Smooth muscle cell (in vitro differentiated cells): ENCODE measurements at regions not wholly inside any gene's neighbourhood (a gene's known extent, or its start where the extent isn't known, plus 50 kb on each side); places are given as distances from the start of the nearest gene placed in this dataset.

Experiments
- DNase-seq: peaks from one replicate; lab custom pipeline; 2025; ENCODE audit not compliant: unreplicated experiment; lab: John Stamatoyannopoulos, UW
- H2AFZ ChIP-seq: fragments of 200-600 bp; sonication (generic); 2 replicates; pipeline ENCODE4 v1.6.0; 2016; ENCODE audit warnings: antibody characterized with exemption, low read depth, mild to moderate bottlenecking
- H3F3A ChIP-seq: fragments of 200-600 bp; sonication (generic); 2 replicates; pipeline ENCODE4 v1.6.0; 2017; ENCODE audit warnings: antibody characterized with exemption, low read depth
- H3K27ac ChIP-seq: fragments of 200-600 bp; sonication (generic); 2 replicates; pipeline ENCODE4 v1.5.1; 2016; ENCODE audit warnings: low read depth, mild to moderate bottlenecking
- H3K27me3 ChIP-seq: fragments of 200-600 bp; sonication (generic); 2 replicates; pipeline ENCODE4 v1.6.1; 2016; ENCODE audit warnings: low read depth, mild to moderate bottlenecking
- H3K36me3 ChIP-seq: fragments of 200-600 bp; sonication (generic); 2 replicates; pipeline ENCODE4 v1.5.1; 2016; ENCODE audit warnings: low read depth
- H3K4me1 ChIP-seq: fragments of 200-600 bp; sonication (generic); 2 replicates; pipeline ENCODE4 v1.5.1; 2016; ENCODE audit warnings: low read depth
- H3K4me2 ChIP-seq: fragments of 200-600 bp; sonication (generic); 2 replicates; pipeline ENCODE4 v1.6.0; 2016; ENCODE audit warnings: mild to moderate bottlenecking
- H3K4me3 ChIP-seq: fragments of 200-600 bp; sonication (generic); 2 replicates; pipeline ENCODE4 v1.5.1; 2016; ENCODE audit warnings: mild to moderate bottlenecking
- H3K79me2 ChIP-seq: fragments of 200-600 bp; sonication (generic); 2 replicates; pipeline ENCODE4 v1.6.0; 2016; ENCODE audit warnings: low read depth, mild to moderate bottlenecking
- H3K9ac ChIP-seq: fragments of 200-600 bp; sonication (generic); 2 replicates; pipeline ENCODE4 v1.6.0; 2016; ENCODE audit warnings: low read depth
- H3K9me3 ChIP-seq: fragments of 200-600 bp; sonication (generic); replicated peaks from 2 replicates; pipeline ENCODE4 v1.5.1; 2016; ENCODE audit warnings: low read depth
- H4K20me1 ChIP-seq: fragments of 200-600 bp; sonication (generic); 2 replicates; pipeline ENCODE4 v1.6.0; 2016; ENCODE audit warnings: low read depth
- WGBS: methylation state at CpG from one replicate; pipeline ENCODE4 v1.1.7; 2016; ENCODE audit warnings: low lambda C conversion rate; 5-methylcytosine and 5-hydroxymethylcytosine counted together
- TF ChIP-seq, protein P1 (sequence below): fragments of 200-600 bp; sonication (generic); IDR thresholded peaks from 2 replicates; pipeline ENCODE4 v1.5.1; 2017; ENCODE audit warnings: borderline replicate concordance, mild to moderate bottlenecking, antibody characterized with exemption; ENCODE audit not compliant: insufficient read depth, poor library complexity, severe bottlenecking

DNA sequence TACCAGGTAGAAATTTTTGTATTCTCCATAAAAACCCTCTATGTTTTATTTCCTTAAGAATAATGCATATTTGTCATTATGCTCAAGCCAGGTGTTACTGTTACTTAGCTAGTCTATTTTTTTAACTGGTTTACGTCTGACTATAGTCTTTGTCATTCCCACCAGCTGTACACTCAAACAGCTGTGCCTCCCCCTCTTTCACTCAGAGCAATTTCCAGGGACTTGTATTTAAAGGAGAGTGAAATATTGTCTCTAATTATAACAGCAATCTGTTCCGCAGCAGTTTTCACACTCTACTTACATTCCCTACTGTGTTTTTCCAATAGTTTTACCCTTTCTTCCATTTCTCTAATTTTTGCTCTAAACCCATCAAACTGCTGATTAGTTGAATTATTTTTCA, 813.6 kb upstream of the MIR17HG start:
- Histone ChIP-seq H2AFZ (no peak overlapping the region), H4K20me1 (no peaks in the 10 kb centered on the region), H3K36me3 (no peaks in the 10 kb centered on the region), H3K27me3 (no peaks in the 10 kb centered on the region), H3K79me2 (no peaks in the 10 kb centered on the region), H3K4me1 (no peaks in the 10 kb centered on the region), H3K4me3 (no peak overlapping the region), H3K9me3 (no peaks in the 10 kb centered on the region), H3K9ac (no peak overlapping the region), H3K27ac (no peak overlapping the region), H3F3A (no peaks in the 10 kb centered on the region), H3K4me2 (no peak overlapping the region)
- TF ChIP-seq, protein P1, sequence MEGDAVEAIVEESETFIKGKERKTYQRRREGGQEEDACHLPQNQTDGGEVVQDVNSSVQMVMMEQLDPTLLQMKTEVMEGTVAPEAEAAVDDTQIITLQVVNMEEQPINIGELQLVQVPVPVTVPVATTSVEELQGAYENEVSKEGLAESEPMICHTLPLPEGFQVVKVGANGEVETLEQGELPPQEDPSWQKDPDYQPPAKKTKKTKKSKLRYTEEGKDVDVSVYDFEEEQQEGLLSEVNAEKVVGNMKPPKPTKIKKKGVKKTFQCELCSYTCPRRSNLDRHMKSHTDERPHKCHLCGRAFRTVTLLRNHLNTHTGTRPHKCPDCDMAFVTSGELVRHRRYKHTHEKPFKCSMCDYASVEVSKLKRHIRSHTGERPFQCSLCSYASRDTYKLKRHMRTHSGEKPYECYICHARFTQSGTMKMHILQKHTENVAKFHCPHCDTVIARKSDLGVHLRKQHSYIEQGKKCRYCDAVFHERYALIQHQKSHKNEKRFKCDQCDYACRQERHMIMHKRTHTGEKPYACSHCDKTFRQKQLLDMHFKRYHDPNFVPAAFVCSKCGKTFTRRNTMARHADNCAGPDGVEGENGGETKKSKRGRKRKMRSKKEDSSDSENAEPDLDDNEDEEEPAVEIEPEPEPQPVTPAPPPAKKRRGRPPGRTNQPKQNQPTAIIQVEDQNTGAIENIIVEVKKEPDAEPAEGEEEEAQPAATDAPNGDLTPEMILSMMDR: no peak
- 88% methylated on average over 2 of the region's 2 CpGs for WGBS
- no peak for DNase-seq

DNA sequence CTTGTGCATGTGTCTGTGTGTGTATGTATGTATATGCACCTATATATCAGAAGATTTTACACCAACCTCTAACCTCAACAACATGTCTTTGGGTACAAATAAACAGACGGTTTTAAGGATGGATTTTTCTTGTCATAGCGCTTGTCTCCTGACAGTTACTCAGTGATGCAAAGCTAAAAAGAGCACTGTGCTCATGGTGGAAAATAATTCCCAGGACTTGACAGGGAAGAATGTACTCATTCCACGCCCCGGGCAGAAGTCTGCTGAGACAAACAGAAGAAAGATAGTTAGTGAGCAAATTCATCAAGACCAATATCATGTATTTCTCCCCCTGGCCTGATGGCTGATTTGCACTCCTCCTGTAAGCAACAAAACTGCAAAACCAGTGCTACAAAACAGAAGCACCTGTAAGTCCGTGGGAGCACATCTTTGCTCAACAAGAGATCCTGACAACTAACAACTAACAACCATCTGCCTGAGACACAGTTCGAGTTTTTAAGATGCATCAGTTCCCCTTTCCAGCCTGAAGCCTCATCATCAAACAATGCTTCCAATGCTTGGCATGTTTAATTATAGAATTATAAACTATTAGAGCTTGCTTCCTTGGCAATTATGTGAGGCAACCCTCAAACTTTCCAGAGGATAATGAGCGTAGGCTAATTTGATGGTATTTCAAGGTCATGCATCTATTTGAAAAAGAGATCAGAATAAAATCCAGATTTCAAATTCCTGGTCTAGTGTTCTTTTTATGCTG, 812.7 kb upstream of the MIR17HG start:
- H3K4me2 ChIP-seq: no peak overlapping the region
- 86% methylated on average over 7 of the region's 7 CpGs for WGBS
- no peak for DNase-seq

DNA sequence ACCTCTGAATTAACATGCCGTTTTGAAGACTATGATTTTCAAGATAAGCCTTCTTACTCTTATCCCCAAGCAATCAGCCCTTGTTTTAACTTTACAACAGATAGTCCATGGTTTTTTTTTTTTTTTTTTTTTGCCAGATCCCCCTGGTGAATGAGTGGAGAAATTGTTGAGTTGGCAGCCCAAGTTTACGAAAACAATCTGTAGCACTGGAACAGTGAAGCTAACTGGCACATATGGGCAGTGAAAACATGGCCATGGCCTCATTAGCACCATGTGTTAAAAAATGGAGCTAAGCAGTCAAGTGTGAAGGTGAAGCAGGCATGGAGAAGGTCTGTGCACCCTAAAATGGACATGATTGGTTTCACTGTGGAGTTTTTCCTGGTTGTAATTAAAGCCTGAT, 812.1 kb upstream of the MIR17HG start:
- no peaks in the 10 kb centered on the region for H3K79me2 ChIP-seq
- H3K36me3 ChIP-seq: no peaks in the 10 kb centered on the region
- H2AFZ ChIP-seq: no peak overlapping the region
- H3K27ac ChIP-seq: no peak overlapping the region
- H3F3A ChIP-seq: no peaks in the 10 kb centered on the region
- TF ChIP-seq, protein P1: no peak
- H3K4me2 ChIP-seq: no peak overlapping the region
- WGBS: 78% methylated on average over 2 of the region's 2 CpGs
- DNase-seq: no peak
- no peaks in the 10 kb centered on the region for H3K27me3 ChIP-seq
- no peaks in the 10 kb centered on the region for H3K9me3 ChIP-seq
- no peaks in the 10 kb centered on the region for H3K4me1 ChIP-seq
- H4K20me1 ChIP-seq: no peaks in the 10 kb centered on the region
- H3K9ac ChIP-seq: no peak overlapping the region
- H3K4me3 ChIP-seq: no peak overlapping the region

More for the DNA sequence above, 812.7 kb upstream of the MIR17HG start:
- Histone ChIP-seq H2AFZ (no peak overlapping the region), H3F3A (no peaks in the 10 kb centered on the region), H3K27me3 (no peaks in the 10 kb centered on the region), H3K36me3 (no peaks in the 10 kb centered on the region), H3K27ac (no peak overlapping the region), H3K9me3 (no peaks in the 10 kb centered on the region), H3K4me3 (no peak overlapping the region), H3K79me2 (no peaks in the 10 kb centered on the region), H4K20me1 (no peaks in the 10 kb centered on the region), H3K4me1 (no peaks in the 10 kb centered on the region), H3K9ac (no peak overlapping the region)
- TF ChIP-seq, protein P1: no peak

DNA sequence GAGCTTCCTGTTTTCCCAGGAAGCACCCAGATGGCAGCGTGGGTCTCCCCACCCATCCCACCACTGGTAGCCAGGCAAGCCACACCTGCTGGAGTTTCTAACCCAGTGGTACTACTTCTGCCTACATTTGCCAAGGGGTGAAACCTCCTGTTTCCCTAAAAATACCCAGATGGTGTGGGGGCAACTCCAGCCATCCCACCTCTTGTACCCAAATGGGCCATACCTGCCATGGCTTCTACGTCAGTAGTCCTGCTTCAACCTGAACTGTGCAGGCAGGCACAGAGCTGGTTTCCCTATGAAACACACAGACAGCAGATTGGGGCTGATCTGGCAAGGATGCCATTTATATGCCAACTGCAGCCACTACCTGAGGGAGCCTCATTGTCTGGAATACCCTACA, 809.4 kb upstream of the MIR17HG start:
- 95% methylated on average over 2 of the region's 2 CpGs for WGBS
- no peak overlapping the region for H3K4me2 ChIP-seq
- no peaks in the 10 kb centered on the region for H3K36me3 ChIP-seq
- H3K4me1 ChIP-seq: no peaks in the 10 kb centered on the region
- no peak overlapping the region for H3K9ac ChIP-seq
- DNase-seq: no peak
- H3K4me3 ChIP-seq: no peak overlapping the region
- no peaks in the 10 kb centered on the region for H3K27me3 ChIP-seq
- TF ChIP-seq, protein P1: no peak
- no peak overlapping the region for H3K27ac ChIP-seq
- H3K9me3 ChIP-seq: no peaks in the 10 kb centered on the region
- no peaks in the 10 kb centered on the region for H4K20me1 ChIP-seq
- H2AFZ ChIP-seq: no peak overlapping the region
- no peaks in the 10 kb centered on the region for H3K79me2 ChIP-seq
- H3F3A ChIP-seq: no peaks in the 10 kb centered on the region
